Colonic mucosa (tissue), 4 donors: ENCODE measurements at regions not wholly inside any gene's neighbourhood (a gene's known extent, or its start where the extent isn't known, plus 50 kb on each side); places are given as distances from the start of the nearest gene placed in this dataset.

Experiments
- DNase-seq: peaks from one replicate; pipeline ENCODE4 v3.0.0-alpha.2; 2020
- H3K27ac ChIP-seq: fragments of 200-600 bp; one replicate; pipeline ENCODE4 v1.8.0; 2021
- H3K27me3 ChIP-seq: fragments of 200-600 bp; one replicate; pipeline ENCODE4 v1.8.0; 2021
- H3K36me3 ChIP-seq: fragments of 200-600 bp; one replicate; pipeline ENCODE4 v1.8.0; 2021
- H3K4me1 ChIP-seq: fragments of 200-600 bp; one replicate; pipeline ENCODE4 v1.8.0; 2021; ENCODE audit warnings: mild to moderate bottlenecking
- H3K4me3 ChIP-seq: fragments of 200-600 bp; one replicate; pipeline ENCODE4 v1.8.0; 2021
- H3K9ac ChIP-seq, 2 donors: one replicate each; pipeline ENCODE4 v1.7.0; 2013; ENCODE audit warnings: control low read depth in 2 of 2, low read depth in 2 of 2, low read length in 2 of 2
- H3K9me3 ChIP-seq: fragments of 200-600 bp; one replicate; pipeline ENCODE4 v1.8.0; 2021
- CTCF ChIP-seq: fragments of 200-600 bp; IDR thresholded peaks from one replicate; pipeline ENCODE4 v1.8.0; 2022; ENCODE audit warnings: antibody characterized with exemption, mild to moderate bottlenecking
- intact Hi-C: fragments of 100-400 bp; cut with DNase I; formaldehyde crosslinking; loops from one replicate; pipeline ENCODE4 v1.14.1; 2022
- donor health status: healthy.
- donor health status: DM: no; HTN: no; CAD: no.
- donor health status: DM: no; HTN: no; CAD: no.

DNA sequence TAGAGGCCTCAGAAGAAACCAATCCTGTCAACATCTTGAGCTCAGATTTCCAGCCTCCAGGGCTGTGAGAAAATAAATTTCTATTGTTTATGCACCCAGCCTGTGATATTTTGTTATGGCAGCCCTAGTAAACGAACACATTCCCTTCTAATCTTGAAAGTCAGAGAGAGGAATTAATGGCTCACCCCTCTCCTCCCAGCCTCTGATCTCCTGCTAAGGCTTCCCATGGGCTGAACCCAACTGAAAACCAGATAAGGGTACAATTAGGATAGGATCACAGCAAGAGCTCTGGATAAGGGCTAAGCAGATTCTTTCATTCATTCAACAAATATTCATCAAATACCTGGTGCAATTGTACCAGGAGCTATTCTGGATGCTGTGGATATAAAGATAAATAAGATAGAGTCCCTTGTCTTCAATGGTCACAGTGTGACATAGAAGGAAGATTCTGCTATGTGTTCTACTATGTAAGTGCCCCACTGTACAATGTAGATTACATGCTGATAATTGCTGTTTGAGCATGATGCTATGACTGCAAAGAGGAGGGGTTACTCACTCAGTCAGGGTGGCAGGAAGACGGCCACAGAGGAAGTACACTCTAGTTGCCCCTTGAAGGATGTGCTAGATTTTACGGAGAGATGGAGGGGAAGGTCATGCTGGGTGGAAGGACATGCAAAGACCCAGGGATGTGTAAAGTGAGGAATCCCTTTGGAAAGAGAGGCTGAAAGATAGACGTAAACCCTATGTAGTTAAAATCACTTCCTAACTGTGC lies 203.3 kb upstream of the JUN start:
- no peaks in the 10 kb centered on the region for H3K36me3 ChIP-seq

GRCh38 chr1:58988752-58989151 lies 204.9 kb upstream of the JUN start:
- no peak overlapping the region for H3K4me3 ChIP-seq
- no peaks in the 10 kb centered on the region for H3K9me3 ChIP-seq
- H3K9ac ChIP-seq, result no peak overlapping the region
- H3K36me3 ChIP-seq, result no peaks in the 10 kb centered on the region
- TF ChIP-seq CTCF, result no peak
- H3K27ac ChIP-seq, result no peak overlapping the region
- H3K27me3 ChIP-seq, result no peaks in the 10 kb centered on the region
- no peaks in the 10 kb centered on the region for H3K4me1 ChIP-seq
- no peak for DNase-seq
- intact Hi-C loops, result no loop called here

More for the DNA sequence above, 203.3 kb upstream of the JUN start:
- intact Hi-C loops, result no loop called here
- H3K27me3 ChIP-seq, result no peaks in the 10 kb centered on the region
- H3K4me3 ChIP-seq, result no peak overlapping the region
- TF ChIP-seq CTCF, result no peak
- H3K9ac ChIP-seq, result no peak overlapping the region
- H3K4me1 ChIP-seq, result no peaks in the 10 kb centered on the region
- DNase-seq, result no peak
- H3K27ac ChIP-seq, result no peak overlapping the region
- no peaks in the 10 kb centered on the region for H3K9me3 ChIP-seq

DNA sequence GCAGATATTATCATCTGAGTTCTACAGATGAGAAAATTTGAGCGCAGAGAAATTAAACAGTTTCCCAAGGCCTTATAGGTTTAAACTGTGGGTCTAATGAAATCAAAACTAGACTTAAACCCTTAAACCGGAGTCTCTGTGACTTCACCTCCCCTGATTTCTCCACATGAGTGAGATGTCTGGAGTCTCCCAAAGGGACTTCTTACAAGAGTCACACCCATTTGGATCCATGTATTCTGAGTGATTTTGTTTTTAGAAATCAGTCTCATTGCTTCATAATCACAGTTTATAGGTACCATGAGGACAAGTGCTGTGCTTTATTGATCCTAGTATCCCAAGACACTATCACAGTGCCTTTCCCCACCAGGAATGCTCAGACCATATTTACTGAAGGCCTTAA lies 206.0 kb upstream of the JUN start:
- H3K4me3 ChIP-seq, result no peak overlapping the region
- H3K36me3 ChIP-seq, result no peaks in the 10 kb centered on the region
- intact Hi-C loops, result no loop called here
- no peaks in the 10 kb centered on the region for H3K4me1 ChIP-seq
- no peak for TF ChIP-seq CTCF
- no peaks in the 10 kb centered on the region for H3K9me3 ChIP-seq
- H3K27ac ChIP-seq, result no peak overlapping the region
- no peaks in the 10 kb centered on the region for H3K27me3 ChIP-seq
- no peak overlapping the region for H3K9ac ChIP-seq
- no peak for DNase-seq

DNA sequence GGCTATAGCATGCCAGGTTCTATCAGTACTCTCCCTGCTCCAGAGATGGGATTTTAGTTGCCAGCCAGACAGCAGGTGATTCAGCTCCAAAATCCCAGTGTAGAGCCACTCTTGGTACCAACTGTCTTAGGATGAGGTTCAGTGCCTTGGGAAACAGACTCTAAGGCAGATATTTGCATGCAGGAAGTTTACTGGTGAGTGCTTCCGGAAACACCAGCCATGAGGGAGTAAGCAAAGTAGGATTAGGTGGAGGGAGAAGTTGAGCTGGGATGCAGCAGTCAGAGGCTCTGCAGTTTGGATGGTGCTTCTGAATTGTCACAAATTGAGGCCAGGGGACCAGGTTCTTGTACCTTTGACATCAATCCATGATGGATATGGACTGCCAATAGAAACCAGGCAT lies 207.5 kb upstream of the JUN start:
- H3K27me3 ChIP-seq, result no peaks in the 10 kb centered on the region
- DNase-seq, result no peak
- no peak overlapping the region for H3K27ac ChIP-seq
- no peak overlapping the region for H3K4me3 ChIP-seq
- no peaks in the 10 kb centered on the region for H3K36me3 ChIP-seq
- no peaks in the 10 kb centered on the region for H3K9me3 ChIP-seq
- intact Hi-C loops, result no loop called here
- no peak for TF ChIP-seq CTCF
- H3K4me1 ChIP-seq, result no peaks in the 10 kb centered on the region
- H3K9ac ChIP-seq, result no peak overlapping the region

- no peak overlapping the region for H3K27ac ChIP-seq
- H3K27me3 ChIP-seq, result no peaks in the 10 kb centered on the region
- DNase-seq, result no peak
- TF ChIP-seq CTCF, result no peak
- no peak overlapping the region for H3K4me3 ChIP-seq
- H3K4me1 ChIP-seq, result no peaks in the 10 kb centered on the region
- H3K9me3 ChIP-seq, result no peaks in the 10 kb centered on the region
- intact Hi-C loops, result no loop called here
- H3K36me3 ChIP-seq, result no peaks in the 10 kb centered on the region
- H3K9ac ChIP-seq, result no peak overlapping the region
Observed at GRCh38 chr1:58992643-58993042, 208.8 kb upstream of the JUN start.
